GM18861 (cell line): ENCODE measurements at regions not wholly inside any gene's neighbourhood (a gene's known extent, or its start where the extent isn't known, plus 50 kb on each side); places are given as distances from the start of the nearest gene placed in this dataset.
A peak's percentile ranks its signal among the peaks of the same experiment; 100 is the strongest.
"Not testable (repeated sequence)": the region's sequence is repeated elsewhere in the genome, so short reads cannot be mapped to it uniquely, and the experiment has no call there.

Experiments used
- ATAC-seq: cut with Tn5 transposase; IDR thresholded peaks from one replicate; pipeline ENCODE4 v1.9.1; 2021; ENCODE audit not compliant: unreplicated experiment

DNA sequence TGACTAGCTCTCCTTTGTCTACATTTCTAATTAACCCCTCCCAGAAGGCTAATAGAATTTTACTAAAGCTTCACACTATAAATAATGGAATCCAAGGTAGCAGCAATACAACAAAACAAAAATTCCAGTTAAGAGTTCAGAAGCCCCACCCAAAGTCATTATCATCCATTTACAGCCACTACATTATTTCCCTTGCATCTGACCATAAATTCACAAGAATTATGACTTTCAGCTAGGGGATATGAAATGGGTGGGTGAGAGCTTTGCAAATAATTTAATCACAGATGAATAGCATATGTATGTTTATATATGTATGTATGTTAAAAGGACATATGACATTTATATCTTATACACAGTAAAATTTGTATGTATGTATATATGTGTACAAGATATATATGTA, 65.3 kb upstream of the PTGDR start:
- ATAC-seq: no peak

DNA sequence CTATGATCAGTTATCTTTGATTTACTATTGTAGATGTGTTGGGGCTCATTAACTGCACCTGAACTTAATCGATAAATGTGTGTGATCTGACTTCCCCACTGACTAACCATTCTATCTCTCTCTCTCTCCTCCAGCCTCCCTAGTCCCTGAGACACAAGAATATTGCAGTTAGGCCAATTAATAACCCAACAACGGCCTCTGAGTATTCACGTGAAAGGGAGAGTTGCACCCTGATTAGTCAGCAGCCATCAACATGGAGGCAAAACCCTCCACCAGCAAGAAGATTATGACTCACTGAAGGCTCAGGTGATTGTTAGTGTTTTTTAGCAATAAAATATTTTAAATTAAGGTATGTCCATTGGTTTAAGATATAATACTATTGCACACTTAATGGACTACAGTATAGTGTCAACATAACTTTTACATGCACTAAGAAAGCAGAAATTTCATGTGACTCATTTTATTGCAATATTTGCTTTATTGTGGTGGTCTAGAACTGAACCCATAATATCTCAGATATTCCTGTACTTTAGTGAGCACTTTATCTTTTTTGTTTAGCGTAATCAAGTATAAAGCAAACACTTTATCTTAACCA, 77.1 kb upstream of the PTGDR start:
- no peak for ATAC-seq

DNA sequence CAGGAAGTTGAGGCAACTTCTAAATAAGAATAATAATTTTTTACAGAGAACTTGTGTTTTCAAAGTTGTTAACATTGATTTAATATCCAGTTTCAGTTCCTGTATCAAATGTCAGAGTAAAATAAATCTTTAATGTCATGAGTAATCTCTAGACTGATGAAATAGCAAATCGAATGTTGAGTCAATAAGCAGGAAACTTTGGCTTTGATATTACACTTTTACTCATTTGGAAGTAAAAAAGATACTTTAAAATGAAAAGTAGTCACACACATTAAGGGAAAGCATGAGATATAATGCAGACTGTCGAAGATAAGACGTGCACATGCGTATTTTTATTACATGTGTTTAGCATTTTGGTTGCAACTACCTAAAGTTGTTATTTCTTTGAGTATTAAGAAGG, 78.2 kb upstream of the PTGDR start:
- ATAC-seq: no peak

DNA sequence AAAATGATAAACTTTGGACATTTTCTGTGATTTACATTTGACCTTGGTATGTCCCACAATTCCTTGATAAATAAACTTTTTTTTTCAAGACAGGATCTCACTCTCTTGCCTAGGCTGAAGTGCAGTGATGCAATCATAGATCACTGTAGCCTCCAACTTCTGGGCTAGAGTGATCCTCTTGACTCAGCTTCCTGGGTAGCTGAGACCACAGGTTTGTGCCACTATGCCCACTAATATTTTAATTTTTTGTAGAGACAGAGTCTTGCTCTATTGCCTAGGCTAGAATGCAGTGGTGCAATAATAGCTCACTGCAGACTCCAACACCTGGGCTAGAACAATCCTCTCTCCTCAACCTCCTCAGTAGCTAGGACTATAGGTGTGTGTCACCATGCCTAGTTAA, 79.1 kb upstream of the PTGDR start:
- no peak for ATAC-seq

DNA sequence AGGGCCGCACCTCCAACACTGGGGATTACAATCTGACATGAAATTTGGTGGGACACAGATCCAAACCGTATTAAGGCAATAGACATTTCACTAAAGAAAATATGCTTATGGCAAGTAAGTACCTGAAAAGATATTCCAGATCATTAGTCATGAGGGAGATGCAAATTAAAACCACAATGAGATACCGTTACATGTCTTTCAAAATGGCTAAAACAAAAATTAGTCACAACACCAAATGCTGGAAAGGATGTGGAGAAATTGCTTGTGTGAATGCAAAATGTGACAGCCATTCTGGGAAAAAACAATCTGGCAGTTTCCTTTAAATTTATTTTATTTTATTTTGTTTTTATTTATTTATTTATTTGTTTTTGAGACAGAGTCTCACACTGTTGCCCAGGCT, 82.3 kb upstream of the PTGDR start:
- ATAC-seq: no peak

DNA sequence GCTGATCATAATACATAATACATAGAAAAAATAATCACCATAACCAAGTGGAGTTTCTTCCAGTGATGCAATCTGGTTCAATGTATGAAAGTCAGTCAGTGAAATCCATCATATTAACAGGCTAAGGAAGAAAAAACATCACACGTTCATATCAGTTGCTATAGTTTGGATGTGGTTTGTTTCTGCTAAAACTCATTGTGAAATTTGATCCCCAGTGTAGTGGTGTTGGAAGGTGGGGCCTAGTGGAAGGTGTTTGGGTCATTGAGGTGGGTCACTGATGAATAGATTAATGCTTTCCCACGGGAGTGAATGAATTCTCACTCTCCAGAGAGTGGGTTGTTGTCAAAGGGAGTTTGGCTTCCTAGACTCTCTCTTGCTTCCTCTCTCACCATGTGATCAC, 84.6 kb upstream of the PTGDR start:
- no peak for ATAC-seq

DNA sequence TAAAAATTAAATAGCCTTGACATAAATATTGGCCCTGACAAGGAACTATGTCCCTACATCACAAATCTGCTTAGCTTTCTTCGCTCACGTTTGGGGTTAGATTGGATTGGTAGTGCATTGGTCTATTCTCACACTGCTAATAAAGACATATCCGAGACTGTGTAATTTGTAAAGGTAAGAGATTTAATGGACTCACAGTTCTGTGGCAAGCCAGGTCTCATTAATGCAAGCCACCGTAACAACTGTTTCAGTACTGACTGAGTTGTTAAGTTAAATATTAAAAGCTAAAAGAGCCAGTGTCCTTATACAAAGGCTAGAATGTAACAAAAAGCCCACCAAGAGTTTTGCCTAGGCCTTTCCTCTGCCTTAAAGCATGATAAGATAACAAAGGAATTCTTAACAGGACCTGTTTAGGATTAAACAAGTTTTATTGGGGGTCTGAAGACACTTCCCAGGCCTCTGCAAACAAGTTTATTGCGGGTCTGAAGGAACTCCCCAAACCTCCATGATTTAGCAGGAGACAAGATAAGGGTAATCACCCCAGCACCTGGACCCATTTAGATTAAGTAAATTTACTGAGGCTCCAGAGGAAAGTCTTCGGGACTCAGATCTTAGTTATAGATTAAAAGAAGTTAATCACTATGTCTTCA, 88.2 kb upstream of the PTGDR start:
- no peak for ATAC-seq

DNA sequence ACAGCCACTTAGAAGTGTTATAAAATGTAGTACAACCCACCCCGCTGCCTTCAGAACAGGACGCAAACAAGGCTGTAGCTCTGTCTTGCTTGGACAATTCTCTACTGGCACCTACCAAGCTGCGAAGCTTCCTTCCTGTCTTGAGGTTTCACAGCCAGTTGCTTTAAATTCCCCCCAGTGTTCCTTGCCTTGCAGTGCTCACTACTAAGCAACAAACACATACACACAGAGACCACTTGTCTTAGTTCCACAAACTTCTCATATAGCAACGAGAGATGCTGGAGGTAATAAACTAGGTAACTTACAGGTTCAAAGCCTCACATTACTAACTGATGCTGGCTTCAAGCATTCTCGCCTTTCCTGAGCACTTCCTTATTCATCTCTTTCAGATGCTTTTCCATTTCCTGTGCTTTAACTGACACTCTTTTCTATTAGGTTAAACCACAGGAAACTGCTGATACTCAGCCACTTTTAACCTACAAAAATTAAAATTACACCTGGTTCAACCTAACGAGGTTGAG, 91.5 kb upstream of the PTGDR start:
- peak; percentile 90 for ATAC-seq

DNA sequence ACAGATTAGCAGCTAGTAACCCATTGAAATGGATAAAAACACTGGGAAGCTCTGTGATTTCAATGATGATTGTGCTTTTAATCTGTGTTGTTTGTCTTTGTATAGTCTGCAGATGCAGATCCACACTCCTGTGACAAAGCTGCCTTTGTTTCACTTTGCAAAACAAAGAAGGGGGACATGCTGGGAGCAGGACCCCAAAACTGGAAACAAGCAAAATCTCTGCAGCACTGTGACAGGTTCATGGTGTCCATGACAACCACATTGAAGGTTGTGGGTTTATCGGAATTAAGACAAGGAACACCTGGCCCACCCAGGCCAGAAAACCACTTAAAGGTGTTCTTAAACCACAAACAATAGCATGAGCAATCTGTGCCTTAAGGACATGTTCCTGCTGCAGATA, 95.6 kb upstream of the PTGDR start:
- not testable (repeated sequence) for ATAC-seq

DNA sequence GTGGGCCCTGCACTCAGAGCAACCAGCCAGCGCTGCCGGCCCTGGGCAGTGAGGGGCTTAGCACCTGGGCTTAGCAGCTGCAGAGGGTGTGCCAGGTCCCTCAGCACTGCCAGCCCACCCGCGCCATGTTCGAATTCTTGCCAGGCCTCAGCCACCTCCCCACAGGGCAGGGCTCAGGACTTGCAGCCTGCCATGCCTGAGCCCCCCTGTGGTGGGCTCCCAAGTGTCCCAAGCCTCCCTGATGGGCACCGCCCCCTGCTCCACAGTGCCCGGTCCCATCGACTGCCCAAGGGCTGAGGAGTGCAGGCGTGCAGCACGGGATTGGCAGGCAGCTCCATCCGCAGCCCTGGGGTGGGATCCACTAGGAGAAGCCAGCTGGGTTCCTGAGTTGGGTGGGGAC, 98.0 kb upstream of the NID2 start:
- ATAC-seq: no peak

DNA sequence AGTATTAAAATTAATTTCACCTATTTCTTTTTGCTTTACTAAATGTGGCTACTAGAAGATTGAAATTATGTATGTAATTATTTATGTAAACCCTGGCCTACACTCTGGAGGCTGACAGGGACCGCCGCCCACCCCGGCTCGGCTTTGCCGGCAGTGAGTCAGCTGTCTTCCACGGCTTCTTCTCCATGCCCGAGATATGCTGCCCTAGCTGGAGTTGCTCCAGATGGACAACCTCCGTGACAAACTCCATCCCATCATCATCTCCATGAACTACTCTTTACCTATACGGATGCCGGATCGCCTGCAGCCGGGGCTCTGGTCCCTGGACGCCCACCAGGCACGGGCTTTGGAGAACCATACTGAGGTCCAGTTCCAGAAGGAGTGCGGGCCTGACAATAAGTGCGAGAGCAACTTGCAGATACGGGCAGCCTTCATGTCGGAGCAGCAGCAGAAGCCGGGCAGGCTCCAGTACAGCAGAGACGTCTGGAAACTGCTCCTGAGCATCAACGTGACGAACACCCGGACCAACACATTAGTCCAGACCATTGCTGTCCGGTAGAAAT, 86.9 kb upstream of the NID2 start:
- no peak for ATAC-seq

DNA sequence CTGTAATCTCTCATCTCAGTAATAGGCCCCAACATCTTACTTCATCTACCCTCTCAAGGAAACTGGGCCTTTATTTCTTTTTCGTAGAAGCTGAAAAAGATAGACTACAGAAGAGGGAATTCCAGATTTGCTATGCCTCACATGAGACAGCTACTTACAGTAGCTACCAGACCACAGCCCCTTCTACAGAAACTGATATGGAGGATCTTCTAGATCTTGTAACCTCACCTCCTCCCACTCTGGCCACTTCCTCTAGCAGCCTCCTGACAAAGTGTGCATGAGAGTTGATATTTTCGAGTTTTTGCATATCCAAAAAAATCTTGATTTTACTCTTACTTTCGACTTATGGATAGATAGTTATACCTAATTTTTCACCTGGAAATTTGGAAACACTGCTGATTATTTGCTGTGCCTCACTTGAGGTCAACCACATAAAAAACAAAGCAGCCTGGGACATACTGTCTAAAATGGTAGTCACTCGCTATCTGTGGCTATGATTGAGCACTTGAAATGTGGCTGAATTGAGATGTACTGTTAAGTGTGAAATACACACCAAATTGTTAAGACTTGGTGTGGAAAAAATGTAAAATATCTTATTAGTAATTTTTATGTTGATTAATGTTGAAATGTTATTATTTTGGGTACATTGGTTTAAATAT, 86.3 kb upstream of the NID2 start:
- ATAC-seq: no peak

DNA sequence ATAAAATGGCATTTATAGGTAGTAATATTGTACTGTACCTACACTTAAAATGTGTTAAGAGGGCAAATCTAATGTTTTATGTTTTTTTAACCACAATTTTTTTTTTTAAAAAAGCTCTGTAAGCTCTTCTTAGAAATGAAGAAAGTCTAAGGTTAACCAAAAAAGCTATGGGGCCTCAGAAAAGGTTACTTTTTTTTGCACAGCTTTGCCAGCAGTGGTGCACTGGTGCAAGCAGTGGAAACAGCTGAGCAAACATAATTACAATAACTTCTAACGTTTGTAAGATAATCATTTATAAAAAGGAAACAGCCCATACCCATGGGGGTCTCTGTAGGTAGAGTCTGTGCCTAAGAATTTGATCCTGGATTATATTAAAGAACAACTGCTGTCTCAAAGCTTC, 85.1 kb upstream of the NID2 start:
- no peak for ATAC-seq

DNA sequence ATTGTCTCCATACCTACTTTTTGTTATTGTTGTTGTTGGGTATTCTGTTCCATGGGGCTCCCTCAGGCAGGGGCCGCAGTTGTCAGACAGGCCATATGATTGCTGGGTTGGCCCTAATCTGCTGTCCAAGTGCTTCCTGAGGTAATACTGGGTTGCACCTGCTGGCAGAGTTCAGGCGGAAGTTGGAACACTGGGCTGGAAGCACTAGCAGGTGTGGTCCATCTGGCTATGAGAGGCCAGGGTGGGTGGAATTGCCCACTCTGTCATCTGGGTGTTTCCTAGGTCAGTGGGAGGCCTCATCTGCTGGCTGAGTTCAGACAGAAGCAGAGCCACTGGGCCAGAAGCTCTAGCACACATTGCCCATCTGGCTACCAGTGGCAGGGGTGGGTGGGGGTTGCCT, 81.3 kb upstream of the NID2 start:
- no peak for ATAC-seq

DNA sequence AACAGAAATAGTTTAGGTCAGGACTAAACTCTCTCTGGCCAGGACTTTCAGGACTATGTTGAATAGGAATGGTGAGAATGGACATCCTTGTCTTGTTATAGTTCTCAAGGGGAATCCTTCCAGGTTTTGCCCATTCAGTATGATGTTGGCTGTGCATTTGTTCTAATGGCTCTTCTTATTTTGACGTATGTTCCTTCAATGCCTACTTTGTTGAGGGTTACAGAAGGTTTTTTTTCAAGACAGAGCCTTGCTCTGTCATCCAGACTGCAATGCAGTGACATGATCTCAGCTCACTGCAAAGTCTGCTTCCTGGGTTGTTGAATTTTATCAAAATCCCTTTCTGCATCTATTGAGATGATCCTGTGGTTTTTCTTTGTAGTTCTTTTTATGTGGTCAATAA, 79.5 kb upstream of the NID2 start:
- no peak for ATAC-seq

DNA sequence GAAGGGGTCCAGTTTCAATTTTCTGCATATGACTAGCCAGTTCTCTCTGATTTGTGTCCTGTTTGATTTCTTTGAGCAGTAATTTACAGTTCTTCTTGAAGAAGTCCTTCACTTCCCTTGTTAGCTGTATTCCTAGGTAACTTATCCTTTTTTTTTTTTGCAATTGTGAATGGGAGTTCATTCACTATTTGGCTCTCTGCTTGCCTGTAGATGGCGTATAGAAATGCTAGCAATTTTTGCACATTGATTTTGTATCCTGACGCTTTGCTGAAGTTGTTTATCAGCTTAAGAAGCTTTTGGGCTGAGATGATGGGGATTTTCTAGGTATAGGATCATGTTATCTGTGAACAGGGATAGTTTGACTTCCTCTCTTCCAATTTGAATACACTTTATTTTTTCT, 77.6 kb upstream of the NID2 start:
- no peak for ATAC-seq

DNA sequence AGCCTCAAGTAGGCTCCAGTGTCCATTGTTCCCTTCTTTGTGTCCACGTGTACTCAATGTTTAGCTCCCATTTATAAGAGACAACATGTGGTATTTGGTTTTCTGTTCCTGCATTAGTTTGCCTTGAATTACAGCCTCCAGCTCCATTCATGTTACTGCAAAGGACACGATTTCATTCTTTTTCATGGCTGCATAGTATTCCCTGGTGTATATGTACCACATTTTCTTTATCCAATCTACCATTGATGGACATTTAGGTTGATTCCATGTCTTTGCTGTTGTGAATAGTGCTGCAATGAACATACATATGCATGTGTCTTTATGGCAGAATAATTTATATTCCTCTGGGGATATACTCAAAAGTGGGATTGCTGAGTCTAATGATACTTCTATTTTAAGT, 75.2 kb upstream of the NID2 start:
- ATAC-seq: not testable (repeated sequence)

DNA sequence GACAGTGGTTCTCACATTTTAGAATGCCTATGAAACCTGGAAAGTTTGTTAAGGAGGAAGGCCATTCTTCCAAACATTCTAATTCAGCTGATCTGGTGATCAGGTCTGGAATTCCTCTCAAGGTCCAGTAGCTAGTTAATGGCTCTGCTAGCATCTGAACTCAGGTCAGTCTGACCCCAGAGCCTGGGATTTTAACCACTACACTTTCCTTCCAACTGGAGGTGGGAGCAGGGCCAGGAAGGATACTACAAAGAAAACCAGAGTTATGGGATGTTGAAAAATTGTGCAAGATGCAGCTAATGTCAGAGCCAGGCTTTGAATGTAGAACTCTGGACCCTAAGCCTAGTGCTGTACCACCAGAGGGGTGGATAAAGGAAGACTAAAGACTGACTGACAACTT, 73.6 kb upstream of the NID2 start:
- no peak for ATAC-seq

DNA sequence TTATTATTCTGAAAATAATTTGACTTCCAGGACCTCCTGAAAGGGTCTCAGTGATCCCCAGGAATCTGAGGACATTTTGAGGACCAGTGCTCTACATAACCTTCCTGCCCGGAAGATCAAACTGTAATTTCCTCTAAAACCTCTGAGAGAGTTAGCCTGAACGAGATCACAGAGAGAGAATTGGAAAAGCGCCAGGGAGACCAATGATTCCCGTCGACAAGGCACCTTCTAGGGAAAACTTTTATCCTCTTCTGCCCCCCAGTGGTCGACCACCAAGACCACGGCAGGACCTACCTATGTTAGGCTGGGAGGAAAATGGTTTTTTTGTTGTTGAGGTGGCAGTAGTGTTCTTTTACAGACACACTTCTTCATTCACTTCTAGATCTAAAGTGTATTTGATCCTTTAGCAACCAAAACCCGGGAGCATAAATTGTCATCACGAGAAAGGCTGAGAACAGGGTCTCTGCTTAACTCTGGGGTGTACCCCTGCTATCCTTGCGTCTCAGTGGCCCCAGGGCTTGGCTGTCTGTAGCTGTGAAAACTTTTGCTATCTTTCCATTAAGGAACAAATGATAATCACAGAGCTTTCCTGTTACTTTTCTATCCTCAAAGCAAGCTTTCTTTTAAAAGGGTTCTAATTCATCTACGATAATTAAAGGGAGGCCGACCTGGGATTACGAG, 62.9 kb upstream of the NID2 start:
- no peak for ATAC-seq

DNA sequence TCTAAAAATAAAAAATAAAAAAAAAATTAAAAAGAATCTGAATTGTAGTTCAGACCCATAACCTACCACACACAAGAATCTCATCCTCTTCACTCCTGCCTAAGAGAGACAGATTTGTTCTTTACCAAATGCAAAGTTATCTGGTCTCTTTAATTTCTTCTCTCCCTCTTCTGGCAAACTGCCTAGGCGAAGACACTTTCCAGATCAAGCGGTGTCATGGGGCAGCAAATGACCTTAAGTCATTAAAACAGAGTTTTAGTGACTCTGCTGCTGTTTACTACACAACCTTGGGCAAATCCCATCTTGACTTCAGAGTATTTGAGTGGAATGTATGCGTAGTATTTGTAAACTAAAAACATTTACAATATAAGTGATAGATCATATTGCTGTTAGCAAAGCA, 60.9 kb upstream of the NID2 start:
- ATAC-seq: no peak

DNA sequence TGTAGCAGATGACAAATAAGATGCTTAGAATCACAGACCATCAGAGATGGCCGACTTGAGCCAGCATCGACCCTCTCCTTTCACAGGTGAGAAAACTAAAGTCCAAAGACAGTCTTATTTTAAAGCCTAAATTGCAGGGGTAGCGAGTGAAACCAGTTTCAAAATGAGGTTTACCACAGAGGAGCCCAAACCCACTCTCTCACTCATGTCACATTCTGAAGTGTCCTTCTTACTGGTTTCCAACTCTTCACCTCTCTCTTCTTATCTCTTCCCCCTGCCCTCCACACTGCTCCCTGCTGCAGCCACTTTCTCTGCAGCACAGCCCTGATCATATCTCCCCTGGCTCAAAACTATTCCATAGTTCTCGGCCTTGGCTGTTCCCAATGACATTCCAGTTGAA, 57.0 kb upstream of the NID2 start:
- no peak for ATAC-seq
